Superior temporal gyrus (tissue), 1 donor: ENCODE measurements at regions not wholly inside any gene's neighbourhood (a gene's known extent, or its start where the extent isn't known, plus 50 kb on each side); places are given as distances from the start of the nearest gene placed in this dataset.

Source experiments
- DNase-seq: peaks from one replicate; pipeline ENCODE4 v3.0.0-alpha.2; 2016; ENCODE audit errors: extremely low spot score

GRCh38 chr4:36394352-36394903 is 113.0 kb downstream of the DTHD1 start:
- no peak for DNase-seq

- peak; percentile 87 for DNase-seq
Observed at GRCh38 chr4:36399762-36400353, 118.4 kb downstream of the DTHD1 start.

GRCh38 chr4:36402008-36402758 is 120.8 kb downstream of the DTHD1 start:
- DNase-seq = no peak

GRCh38 chr4:36411338-36411737 is 129.9 kb downstream of the DTHD1 start:
- no peak for DNase-seq

GRCh38 chr4:36414248-36414647 is 132.8 kb downstream of the DTHD1 start:
- peak; percentile 66 for DNase-seq

GRCh38 chr4:36417146-36417545 is 135.7 kb downstream of the DTHD1 start:
- no peak for DNase-seq

GRCh38 chr4:36420111-36420679 is 138.8 kb downstream of the DTHD1 start:
- no peak for DNase-seq

GRCh38 chr4:36422607-36423006 is 141.2 kb downstream of the DTHD1 start:
- no peak for DNase-seq

- no peak for DNase-seq
Observed at GRCh38 chr4:36426741-36427140, 145.3 kb downstream of the DTHD1 start.

- DNase-seq = no peak
Observed at GRCh38 chr4:36427696-36428095, 146.3 kb downstream of the DTHD1 start.

- DNase-seq = no peak
Observed at GRCh38 chr4:36432586-36432985, 151.2 kb downstream of the DTHD1 start.

- DNase-seq = no peak
Observed at GRCh38 chr4:36439556-36439955, 158.1 kb downstream of the DTHD1 start.

GRCh38 chr4:36445480-36445879 is 164.1 kb downstream of the DTHD1 start:
- DNase-seq = no peak

GRCh38 chr4:36446275-36446674 is 164.9 kb downstream of the DTHD1 start:
- DNase-seq = no peak

GRCh38 chr4:36461344-36461743 is 179.9 kb downstream of the DTHD1 start:
- no peak for DNase-seq

GRCh38 chr4:36467670-36468069 is 186.3 kb downstream of the DTHD1 start:
- DNase-seq = no peak

- DNase-seq = no peak
Observed at GRCh38 chr4:36471903-36472302, 190.5 kb downstream of the DTHD1 start.

GRCh38 chr4:36476135-36476534 is 194.7 kb downstream of the DTHD1 start:
- DNase-seq = no peak

- DNase-seq = peak; percentile 40
Observed at GRCh38 chr4:36477861-36478260, 196.4 kb downstream of the DTHD1 start.

- no peak for DNase-seq
Observed at GRCh38 chr4:36485885-36486284, 204.5 kb downstream of the DTHD1 start.

GRCh38 chr4:36489798-36490197 is 208.4 kb downstream of the DTHD1 start:
- DNase-seq = no peak

- DNase-seq = no peak
Observed at GRCh38 chr4:36492041-36492440, 210.6 kb downstream of the DTHD1 start.

- DNase-seq = no peak
Observed at GRCh38 chr4:36492590-36492989, 211.2 kb downstream of the DTHD1 start.
